HL-60 (cell line): ENCODE measurements at regions not wholly inside any gene's neighbourhood (a gene's known extent, or its start where the extent isn't known, plus 50 kb on each side); places are given as distances from the start of the nearest gene placed in this dataset.

ENCODE experiments used
- GABPA ChIP-seq: IDR thresholded peaks from 2 replicates; pipeline ENCODE4 v1.6.1; 2012; ENCODE audit warnings: low read depth
- POLR2AphosphoS5 ChIP-seq: IDR thresholded peaks from 2 replicates; pipeline ENCODE4 v1.6.1; 2012; ENCODE audit warnings: low read depth
- SPI1 ChIP-seq: IDR thresholded peaks from 2 replicates; pipeline ENCODE4 v1.6.1; 2012; ENCODE audit warnings: low read depth, mild to moderate bottlenecking, borderline replicate concordance
- TF ChIP-seq, protein P1 (sequence below): IDR thresholded peaks from one replicate; pipeline ENCODE4 v1.5.1; 2011; ENCODE audit warnings: low read length, control low read depth, inconsistent platforms; ENCODE audit not compliant: insufficient read depth
- TF ChIP-seq, protein P2 (sequence below): IDR thresholded peaks from 2 replicates; pipeline ENCODE4 v1.6.1; 2012; ENCODE audit warnings: low read depth; ENCODE audit not compliant: insufficient replicate concordance

DNA sequence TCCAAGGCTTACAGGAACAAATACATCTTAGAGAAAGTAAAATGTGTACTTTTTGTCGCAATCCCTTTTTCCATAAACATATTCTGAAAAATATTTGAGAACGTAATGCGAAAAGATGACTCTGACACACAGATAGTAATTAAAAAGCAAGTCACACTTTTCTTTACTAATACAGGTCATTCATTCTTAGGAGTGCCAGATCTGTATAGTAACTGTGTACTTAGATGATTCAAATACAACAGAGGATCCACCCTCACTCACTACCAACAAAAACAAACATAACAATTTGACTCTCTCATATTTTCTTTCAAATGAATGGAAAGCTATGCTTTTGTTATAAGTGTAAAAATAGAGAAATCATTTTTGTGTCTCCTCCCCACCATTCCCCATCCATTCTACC is 795.4 kb downstream of the SLC6A15 start:
- TF ChIP-seq POLR2AphosphoS5 (no peak), GABPA (no peak), SPI1 (no peak)
- TF ChIP-seq, protein P1, sequence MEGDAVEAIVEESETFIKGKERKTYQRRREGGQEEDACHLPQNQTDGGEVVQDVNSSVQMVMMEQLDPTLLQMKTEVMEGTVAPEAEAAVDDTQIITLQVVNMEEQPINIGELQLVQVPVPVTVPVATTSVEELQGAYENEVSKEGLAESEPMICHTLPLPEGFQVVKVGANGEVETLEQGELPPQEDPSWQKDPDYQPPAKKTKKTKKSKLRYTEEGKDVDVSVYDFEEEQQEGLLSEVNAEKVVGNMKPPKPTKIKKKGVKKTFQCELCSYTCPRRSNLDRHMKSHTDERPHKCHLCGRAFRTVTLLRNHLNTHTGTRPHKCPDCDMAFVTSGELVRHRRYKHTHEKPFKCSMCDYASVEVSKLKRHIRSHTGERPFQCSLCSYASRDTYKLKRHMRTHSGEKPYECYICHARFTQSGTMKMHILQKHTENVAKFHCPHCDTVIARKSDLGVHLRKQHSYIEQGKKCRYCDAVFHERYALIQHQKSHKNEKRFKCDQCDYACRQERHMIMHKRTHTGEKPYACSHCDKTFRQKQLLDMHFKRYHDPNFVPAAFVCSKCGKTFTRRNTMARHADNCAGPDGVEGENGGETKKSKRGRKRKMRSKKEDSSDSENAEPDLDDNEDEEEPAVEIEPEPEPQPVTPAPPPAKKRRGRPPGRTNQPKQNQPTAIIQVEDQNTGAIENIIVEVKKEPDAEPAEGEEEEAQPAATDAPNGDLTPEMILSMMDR, result no peak
- TF ChIP-seq, protein P2, sequence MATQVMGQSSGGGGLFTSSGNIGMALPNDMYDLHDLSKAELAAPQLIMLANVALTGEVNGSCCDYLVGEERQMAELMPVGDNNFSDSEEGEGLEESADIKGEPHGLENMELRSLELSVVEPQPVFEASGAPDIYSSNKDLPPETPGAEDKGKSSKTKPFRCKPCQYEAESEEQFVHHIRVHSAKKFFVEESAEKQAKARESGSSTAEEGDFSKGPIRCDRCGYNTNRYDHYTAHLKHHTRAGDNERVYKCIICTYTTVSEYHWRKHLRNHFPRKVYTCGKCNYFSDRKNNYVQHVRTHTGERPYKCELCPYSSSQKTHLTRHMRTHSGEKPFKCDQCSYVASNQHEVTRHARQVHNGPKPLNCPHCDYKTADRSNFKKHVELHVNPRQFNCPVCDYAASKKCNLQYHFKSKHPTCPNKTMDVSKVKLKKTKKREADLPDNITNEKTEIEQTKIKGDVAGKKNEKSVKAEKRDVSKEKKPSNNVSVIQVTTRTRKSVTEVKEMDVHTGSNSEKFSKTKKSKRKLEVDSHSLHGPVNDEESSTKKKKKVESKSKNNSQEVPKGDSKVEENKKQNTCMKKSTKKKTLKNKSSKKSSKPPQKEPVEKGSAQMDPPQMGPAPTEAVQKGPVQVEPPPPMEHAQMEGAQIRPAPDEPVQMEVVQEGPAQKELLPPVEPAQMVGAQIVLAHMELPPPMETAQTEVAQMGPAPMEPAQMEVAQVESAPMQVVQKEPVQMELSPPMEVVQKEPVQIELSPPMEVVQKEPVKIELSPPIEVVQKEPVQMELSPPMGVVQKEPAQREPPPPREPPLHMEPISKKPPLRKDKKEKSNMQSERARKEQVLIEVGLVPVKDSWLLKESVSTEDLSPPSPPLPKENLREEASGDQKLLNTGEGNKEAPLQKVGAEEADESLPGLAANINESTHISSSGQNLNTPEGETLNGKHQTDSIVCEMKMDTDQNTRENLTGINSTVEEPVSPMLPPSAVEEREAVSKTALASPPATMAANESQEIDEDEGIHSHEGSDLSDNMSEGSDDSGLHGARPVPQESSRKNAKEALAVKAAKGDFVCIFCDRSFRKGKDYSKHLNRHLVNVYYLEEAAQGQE, result no peak
